HG02642 (cell line): ENCODE measurements at regions not wholly inside any gene's neighbourhood (a gene's known extent, or its start where the extent isn't known, plus 50 kb on each side); places are given as distances from the start of the nearest gene placed in this dataset.

Experiments used
- ATAC-seq: cut with Tn5 transposase; IDR thresholded peaks from one replicate; pipeline ENCODE4 v1.9.1; 2021; ENCODE audit warnings: mild to moderate bottlenecking; ENCODE audit not compliant: unreplicated experiment, poor library complexity

GRCh38 chr3:3579658-3580057, 219.6 kb upstream of the LRRN1 start:
- no peak for ATAC-seq

GRCh38 chr3:3578718-3579117, 220.5 kb upstream of the LRRN1 start:
- no peak for ATAC-seq

- ATAC-seq: no peak
Observed at GRCh38 chr3:3577823-3578222, 221.4 kb upstream of the LRRN1 start.

GRCh38 chr3:3573341-3573740, 225.9 kb upstream of the LRRN1 start:
- ATAC-seq: no peak

- no peak for ATAC-seq
Observed at GRCh38 chr3:3560591-3561311, 238.5 kb upstream of the LRRN1 start.

GRCh38 chr3:3559786-3560185, 239.4 kb upstream of the LRRN1 start:
- no peak for ATAC-seq

GRCh38 chr3:3556078-3556477, 243.2 kb upstream of the LRRN1 start:
- no peak for ATAC-seq

GRCh38 chr3:3553236-3553635, 246.0 kb upstream of the LRRN1 start:
- no peak for ATAC-seq

GRCh38 chr3:3552761-3553160, 246.5 kb upstream of the LRRN1 start:
- ATAC-seq: no peak

- no peak for ATAC-seq
Observed at GRCh38 chr3:3551981-3552380, 247.2 kb upstream of the LRRN1 start.

GRCh38 chr3:3545360-3545759, 253.9 kb upstream of the LRRN1 start:
- no peak for ATAC-seq

GRCh38 chr3:3538451-3538850, 260.8 kb upstream of the LRRN1 start:
- ATAC-seq: no peak

GRCh38 chr3:3532508-3532907, 266.7 kb upstream of the LRRN1 start:
- ATAC-seq: no peak

- no peak for ATAC-seq
Observed at GRCh38 chr3:3531476-3531875, 267.8 kb upstream of the LRRN1 start.

GRCh38 chr3:3519266-3519665, 280.0 kb upstream of the LRRN1 start:
- no peak for ATAC-seq

- no peak for ATAC-seq
Observed at GRCh38 chr3:3516996-3517395, 282.2 kb upstream of the LRRN1 start.

GRCh38 chr3:3516384-3516783, 282.8 kb upstream of the LRRN1 start:
- no peak for ATAC-seq

- ATAC-seq: no peak
Observed at GRCh38 chr3:3509665-3510064, 289.6 kb upstream of the LRRN1 start.

- ATAC-seq: no peak
Observed at GRCh38 chr3:3504686-3505085, 294.5 kb upstream of the LRRN1 start.

GRCh38 chr3:3503411-3503810, 295.8 kb upstream of the LRRN1 start:
- ATAC-seq: no peak

GRCh38 chr3:3499987-3500386, 299.2 kb upstream of the LRRN1 start:
- no peak for ATAC-seq

- ATAC-seq: no peak
Observed at GRCh38 chr3:3499012-3499562, 300.1 kb upstream of the LRRN1 start.
